C1 segment of cervical spinal cord (tissue), 14 donors: ENCODE measurements at regions not wholly inside any gene's neighbourhood (a gene's known extent, or its start where the extent isn't known, plus 50 kb on each side); places are given as distances from the start of the nearest gene placed in this dataset.

Experiments used
- DNase-seq, 14 donors: peaks; one replicate each; lab custom pipeline; 2025; lab: John Stamatoyannopoulos, UW

- no peak for DNase-seq
These were observed 83.5 kb upstream of the INSIG1 start for GRCh38 chr7:155213955-155214740.

GRCh38 chr7:155215576-155216325 is 81.9 kb upstream of the INSIG1 start:
- DNase-seq: no peak

- no peak for DNase-seq
These were observed 81.0 kb upstream of the INSIG1 start for GRCh38 chr7:155216475-155217272.

- DNase-seq: no peak
These were observed 80.0 kb upstream of the INSIG1 start for GRCh38 chr7:155217634-155218033.

GRCh38 chr7:155218276-155219153 is 79.2 kb upstream of the INSIG1 start:
- DNase-seq: no peak

- no peak for DNase-seq
These were observed 78.5 kb upstream of the INSIG1 start for GRCh38 chr7:155219154-155219531.

GRCh38 chr7:155219947-155220769 is 77.5 kb upstream of the INSIG1 start:
- no peak for DNase-seq

GRCh38 chr7:155220903-155221302 is 76.8 kb upstream of the INSIG1 start:
- no peak for DNase-seq

- no peak for DNase-seq
These were observed 76.1 kb upstream of the INSIG1 start for GRCh38 chr7:155221547-155221946.

GRCh38 chr7:155222061-155222460 is 75.6 kb upstream of the INSIG1 start:
- no peak for DNase-seq

GRCh38 chr7:155222573-155222972 is 75.1 kb upstream of the INSIG1 start:
- no peak for DNase-seq

GRCh38 chr7:155223021-155223420 is 74.7 kb upstream of the INSIG1 start:
- no peak for DNase-seq

GRCh38 chr7:155223503-155223902 is 74.2 kb upstream of the INSIG1 start:
- no peak for DNase-seq

- DNase-seq: no peak
These were observed 73.4 kb upstream of the INSIG1 start for GRCh38 chr7:155224116-155224811.

GRCh38 chr7:155225095-155225494 is 72.6 kb upstream of the INSIG1 start:
- no peak for DNase-seq

GRCh38 chr7:155225516-155225915 is 72.2 kb upstream of the INSIG1 start:
- no peak for DNase-seq

- no peak for DNase-seq
These were observed 71.2 kb upstream of the INSIG1 start for GRCh38 chr7:155226261-155227003.

GRCh38 chr7:155227004-155227787 is 70.5 kb upstream of the INSIG1 start:
- no peak for DNase-seq
